GM12875 (cell line): ENCODE measurements at regions not wholly inside any gene's neighbourhood (a gene's known extent, or its start where the extent isn't known, plus 50 kb on each side); places are given as distances from the start of the nearest gene placed in this dataset.

Experiments
- H3K4me3 ChIP-seq: one replicate; pipeline ENCODE4 v1.5.1; 2011; ENCODE audit warnings: low read depth, low read length, control low read depth
- TF ChIP-seq, protein P1 (sequence below): IDR thresholded peaks from 2 replicates; pipeline ENCODE4 v1.5.1; 2011; ENCODE audit warnings: low read depth, mild to moderate bottlenecking, control low read depth, inconsistent platforms, low read length, moderate library complexity, borderline replicate concordance; ENCODE audit not compliant: insufficient read depth

DNA sequence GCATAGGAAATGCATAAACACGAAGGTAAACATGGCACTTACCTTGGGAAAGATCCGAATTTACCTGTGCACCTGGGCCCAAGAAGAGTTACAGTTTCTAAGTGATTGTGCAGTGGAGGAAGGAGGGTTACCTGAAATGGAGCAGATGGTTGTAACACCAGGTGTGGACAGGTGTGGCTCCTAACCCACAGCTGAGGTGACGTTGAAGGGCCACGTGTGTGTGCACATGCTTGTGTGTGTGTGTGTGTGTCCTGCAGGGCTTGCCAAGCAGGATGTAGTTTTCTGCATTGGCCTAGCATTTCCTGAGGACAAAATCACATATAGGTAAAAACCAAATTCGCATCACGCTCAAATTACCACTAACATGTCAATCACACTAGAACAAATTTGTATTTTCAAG is 240.8 kb downstream of the ANKRD60 start:
- no peak overlapping the region for H3K4me3 ChIP-seq
- TF ChIP-seq, protein P1, sequence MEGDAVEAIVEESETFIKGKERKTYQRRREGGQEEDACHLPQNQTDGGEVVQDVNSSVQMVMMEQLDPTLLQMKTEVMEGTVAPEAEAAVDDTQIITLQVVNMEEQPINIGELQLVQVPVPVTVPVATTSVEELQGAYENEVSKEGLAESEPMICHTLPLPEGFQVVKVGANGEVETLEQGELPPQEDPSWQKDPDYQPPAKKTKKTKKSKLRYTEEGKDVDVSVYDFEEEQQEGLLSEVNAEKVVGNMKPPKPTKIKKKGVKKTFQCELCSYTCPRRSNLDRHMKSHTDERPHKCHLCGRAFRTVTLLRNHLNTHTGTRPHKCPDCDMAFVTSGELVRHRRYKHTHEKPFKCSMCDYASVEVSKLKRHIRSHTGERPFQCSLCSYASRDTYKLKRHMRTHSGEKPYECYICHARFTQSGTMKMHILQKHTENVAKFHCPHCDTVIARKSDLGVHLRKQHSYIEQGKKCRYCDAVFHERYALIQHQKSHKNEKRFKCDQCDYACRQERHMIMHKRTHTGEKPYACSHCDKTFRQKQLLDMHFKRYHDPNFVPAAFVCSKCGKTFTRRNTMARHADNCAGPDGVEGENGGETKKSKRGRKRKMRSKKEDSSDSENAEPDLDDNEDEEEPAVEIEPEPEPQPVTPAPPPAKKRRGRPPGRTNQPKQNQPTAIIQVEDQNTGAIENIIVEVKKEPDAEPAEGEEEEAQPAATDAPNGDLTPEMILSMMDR: no peak

DNA sequence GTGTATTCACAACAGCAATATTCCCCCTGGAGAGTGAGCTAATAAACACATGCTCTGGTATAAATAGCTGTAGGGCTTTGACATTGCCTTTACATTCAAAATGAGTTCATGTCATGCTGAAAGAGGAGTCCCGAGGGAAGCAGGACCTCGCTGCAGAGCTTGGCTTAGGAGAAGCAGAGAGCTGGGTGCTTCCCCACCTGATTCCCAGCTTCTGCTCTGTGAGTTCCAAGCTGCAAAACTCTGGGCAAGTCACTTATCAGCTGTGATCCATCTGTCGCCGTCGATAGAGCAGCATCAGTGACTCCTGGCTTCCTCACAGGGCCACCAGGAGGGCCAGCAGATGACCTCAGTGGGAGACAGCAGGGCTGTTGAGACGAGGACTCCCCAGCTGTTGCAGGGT is 241.8 kb downstream of the ANKRD60 start:
- no peak overlapping the region for H3K4me3 ChIP-seq
- TF ChIP-seq, protein P1: no peak

DNA sequence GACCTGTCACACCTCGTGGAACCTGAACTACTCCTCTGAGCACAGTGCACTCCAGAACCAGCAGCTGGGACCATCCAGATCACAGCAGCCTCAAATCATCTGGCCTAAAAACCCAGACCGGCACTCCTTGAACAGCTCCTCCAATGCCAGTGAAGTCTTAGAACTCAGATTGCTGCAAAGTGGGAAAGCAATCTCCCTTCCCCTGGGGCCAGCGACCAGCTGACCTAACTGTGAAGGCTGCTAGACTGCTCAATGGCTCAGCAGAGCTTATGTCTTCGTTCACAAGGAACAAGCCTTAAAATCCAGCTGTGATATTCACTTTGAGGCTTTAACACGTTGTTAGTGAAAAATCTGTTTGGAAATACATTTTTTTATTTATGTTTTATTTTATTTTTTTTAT is 243.2 kb downstream of the ANKRD60 start:
- H3K4me3 ChIP-seq: no peak overlapping the region
- TF ChIP-seq, protein P1: no peak

DNA sequence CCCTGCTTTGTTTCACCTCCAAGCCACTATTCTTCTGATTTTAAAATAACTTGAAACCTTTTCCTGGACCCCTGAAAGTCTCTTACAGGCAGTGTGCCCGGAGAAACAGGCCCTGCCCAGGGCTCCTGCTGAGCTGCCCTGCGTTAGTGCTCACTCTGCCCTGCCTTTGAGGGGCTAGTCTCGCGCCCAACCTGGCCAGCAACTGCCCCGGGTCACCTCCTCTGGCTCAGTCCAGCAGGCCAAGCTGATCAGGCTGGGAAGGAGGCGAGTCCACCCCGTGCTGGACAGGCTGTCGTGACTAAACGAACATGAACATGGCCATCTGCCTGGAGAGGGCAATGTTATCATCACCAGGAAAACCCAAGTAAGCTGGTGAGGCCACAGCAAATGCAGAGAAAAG is 245.4 kb downstream of the ANKRD60 start:
- H3K4me3 ChIP-seq: no peak overlapping the region
- TF ChIP-seq, protein P1: no peak

DNA sequence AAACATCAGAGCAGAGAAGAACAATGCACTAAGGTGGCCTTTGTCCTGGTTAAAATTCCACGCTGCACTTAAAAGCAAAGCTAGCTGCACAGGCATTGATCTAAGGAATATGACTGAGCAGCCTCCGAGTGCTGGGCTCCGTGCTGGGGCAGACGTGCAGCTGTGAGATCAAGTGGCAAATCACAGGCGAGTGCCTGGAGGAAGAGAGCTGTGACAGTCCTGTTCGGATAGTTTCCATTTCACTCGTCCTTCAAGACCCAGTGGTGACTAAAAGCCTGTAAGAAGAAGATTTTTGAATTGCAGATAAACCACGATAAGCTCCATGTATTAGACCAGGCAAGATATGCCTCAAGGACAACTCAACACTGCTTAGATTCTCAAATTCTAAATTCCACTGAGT is 247.9 kb downstream of the ANKRD60 start:
- TF ChIP-seq, protein P1: no peak
- H3K4me3 ChIP-seq: no peak overlapping the region

DNA sequence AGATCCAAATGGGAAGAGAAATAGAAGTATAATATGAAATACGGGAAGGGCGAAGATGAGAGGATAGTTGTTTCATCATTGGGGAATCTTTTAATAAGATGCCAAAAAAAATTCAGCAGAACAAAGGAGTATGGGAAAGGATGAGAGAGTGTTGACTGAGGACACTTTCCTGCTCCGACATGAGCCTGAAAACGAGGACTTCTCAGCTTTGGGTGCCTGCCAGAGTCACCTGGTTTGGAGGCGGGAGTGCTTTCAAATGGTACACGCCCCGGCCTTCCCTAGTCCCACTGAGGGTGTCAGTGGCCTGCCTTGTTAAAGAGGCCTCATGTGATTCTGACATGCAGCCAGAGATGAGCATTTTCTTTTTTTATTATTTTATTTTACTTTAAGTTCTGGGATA is 250.9 kb downstream of the ANKRD60 start:
- TF ChIP-seq, protein P1: no peak
- no peak overlapping the region for H3K4me3 ChIP-seq

DNA sequence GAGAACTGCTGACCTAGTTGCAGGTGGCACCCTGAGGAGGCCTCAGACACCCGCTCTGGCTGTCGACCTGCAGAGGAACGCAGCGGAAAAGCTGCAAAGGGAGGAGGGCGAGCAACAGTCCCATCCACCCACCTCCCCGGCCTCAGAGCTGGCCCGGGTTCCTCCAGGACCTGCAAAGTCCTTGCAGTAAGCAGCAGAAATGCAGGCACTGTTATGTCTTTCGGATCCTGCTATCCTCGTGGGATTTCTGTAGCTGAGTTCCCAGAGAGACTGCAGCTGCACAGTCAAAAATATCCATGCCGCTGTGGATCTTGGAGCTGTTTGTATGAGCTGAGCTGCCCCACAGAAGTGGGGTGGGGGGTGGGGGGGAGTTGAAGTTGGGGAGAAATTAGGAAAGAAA is 251.3 kb downstream of the ANKRD60 start:
- H3K4me3 ChIP-seq: no peak overlapping the region
- TF ChIP-seq, protein P1: no peak
